HL-60 (cell line): ENCODE measurements at regions not wholly inside any gene's neighbourhood (a gene's known extent, or its start where the extent isn't known, plus 50 kb on each side); places are given as distances from the start of the nearest gene placed in this dataset.

Experiments used
- CTCF ChIP-seq: IDR thresholded peaks from one replicate; pipeline ENCODE4 v1.5.1; 2011; ENCODE audit warnings: low read length, control low read depth, inconsistent platforms; ENCODE audit not compliant: insufficient read depth
- GABPA ChIP-seq: IDR thresholded peaks from 2 replicates; pipeline ENCODE4 v1.6.1; 2012; ENCODE audit warnings: low read depth
- POLR2AphosphoS5 ChIP-seq: IDR thresholded peaks from 2 replicates; pipeline ENCODE4 v1.6.1; 2012; ENCODE audit warnings: low read depth
- REST ChIP-seq: IDR thresholded peaks from 2 replicates; pipeline ENCODE4 v1.6.1; 2012; ENCODE audit warnings: low read depth; ENCODE audit not compliant: insufficient replicate concordance

GRCh38 chr5:142375944-142376411 is 51.2 kb upstream of the SPRY4 start:
- TF ChIP-seq CTCF (no peak), POLR2AphosphoS5 (no peak), GABPA (no peak), REST (no peak)
